HepG2 (cell line): ENCODE measurements at regions not wholly inside any gene's neighbourhood (a gene's known extent, or its start where the extent isn't known, plus 50 kb on each side); places are given as distances from the start of the nearest gene placed in this dataset.
A peak's percentile ranks its signal among the peaks of the same experiment; 100 is the strongest.

ENCODE experiments used
- ASH2L ChIP-seq: fragments of 300-600, 200-600 bp; sonication (generic); IDR thresholded peaks from 2 replicates; pipeline ENCODE4 v1.7.0; 2017; ENCODE audit warnings: low read depth, mild to moderate bottlenecking, moderate library complexity, mixed read lengths, low read length; ENCODE audit not compliant: insufficient read length
- CEBPG ChIP-seq: IDR thresholded peaks from 2 replicates; pipeline ENCODE4 v1.6.1; 2016
- HMG20B ChIP-seq: conservative IDR thresholded peaks from 2 replicates; pipeline ENCODE4 v1.6.1; 2016; ENCODE audit warnings: missing genetic modification reagents, missing compliant biosample characterization
- KLF16 ChIP-seq, 2 experiments: sonication (generic) in 1 of 2; formaldehyde crosslinking in 1 of 2; IDR thresholded peaks; 2 replicates each; pipeline versions ENCODE4 v1.6.1 to v1.8.0; 2016 to 2023; ENCODE audit warnings: missing genetic modification reagents in 2 of 2, missing compliant biosample characterization in 1 of 2
- MAFK ChIP-seq, 2 experiments: IDR thresholded peaks in 1 of 2; conservative IDR thresholded peaks in 1 of 2; 2 replicates each; pipeline ENCODE4 v1.6.1; 2011; ENCODE audit warnings: improper control_type of control experiment in 2 of 2, low read length in 2 of 2
- MED1 ChIP-seq: sonication (generic); formaldehyde crosslinking; IDR thresholded peaks from 2 replicates; pipeline ENCODE4 v1.4.0; 2020; ENCODE audit warnings: missing genetic modification reagents
- NR2C2 ChIP-seq: sonication (generic); formaldehyde crosslinking; IDR thresholded peaks from 2 replicates; pipeline ENCODE4 v1.4.0; 2020; ENCODE audit warnings: missing genetic modification reagents, mild to moderate bottlenecking, moderate library complexity, borderline replicate concordance
- RARA ChIP-seq: IDR thresholded peaks from 2 replicates; pipeline ENCODE4 v1.6.1; 2016; ENCODE audit warnings: missing genetic modification reagents, missing compliant biosample characterization
- REL ChIP-seq: sonication (generic); formaldehyde crosslinking; conservative IDR thresholded peaks from 2 replicates; pipeline ENCODE4 v1.8.0; 2022; ENCODE audit warnings: mild to moderate bottlenecking, missing genetic modification reagents, moderate library complexity
- SKI ChIP-seq: fragments of 450-650 bp; IDR thresholded peaks from one replicate; pipeline ENCODE4 v1.6.1; 2018; ENCODE audit warnings: mild to moderate bottlenecking; ENCODE audit not compliant: partially characterized antibody
- SOX13 ChIP-seq, 3 experiments: fragments of 450-650 bp in 1 of 3; sonication (generic) in 1 of 3; formaldehyde crosslinking in 1 of 3; IDR thresholded peaks in 2 of 3; conservative IDR thresholded peaks in 1 of 3; 2 replicates each; pipeline versions ENCODE4 v1.5.0 to v1.6.1; 2016 to 2020; ENCODE audit warnings: antibody characterized with exemption in 1 of 3, mild to moderate bottlenecking in 1 of 3, missing compliant biosample characterization in 1 of 3, missing genetic modification reagents in 1 of 3, moderate library complexity in 1 of 3
- TCF7 ChIP-seq: sonication (generic); IDR thresholded peaks from 2 replicates; pipeline ENCODE4 v1.6.1; 2016; ENCODE audit warnings: antibody characterized with exemption, low read depth
- TEAD3 ChIP-seq: optimal IDR thresholded peaks from 2 replicates; pipeline ENCODE3; 2016; ENCODE audit warnings: borderline replicate concordance
- ZMYM3 ChIP-seq: sonication (generic); formaldehyde crosslinking; IDR thresholded peaks from 2 replicates; pipeline ENCODE4 v1.5.1; 2020; ENCODE audit warnings: mild to moderate bottlenecking, missing genetic modification reagents
- ZNF550 ChIP-seq: sonication (generic); formaldehyde crosslinking; IDR thresholded peaks from 2 replicates; pipeline ENCODE4 v1.4.0; 2020; ENCODE audit warnings: mild to moderate bottlenecking, missing genetic modification reagents, borderline replicate concordance
- ZNF576 ChIP-seq: sonication (generic); formaldehyde crosslinking; IDR thresholded peaks from 2 replicates; pipeline ENCODE4 v1.4.0; 2020; ENCODE audit warnings: mild to moderate bottlenecking, missing genetic modification reagents
- ZNF781 ChIP-seq: sonication (generic); formaldehyde crosslinking; IDR thresholded peaks from 2 replicates; pipeline ENCODE4 v1.5.1; 2020; ENCODE audit warnings: borderline replicate concordance, mild to moderate bottlenecking, missing genetic modification reagents; ENCODE audit errors: not compliant biosample characterization
- TF ChIP-seq, protein P1 (sequence below): IDR thresholded peaks from 2 replicates; pipeline ENCODE4 v1.6.1; 2016; ENCODE audit warnings: low read depth, missing genetic modification reagents, missing compliant biosample characterization
- TF ChIP-seq, protein P2 (sequence below): sonication (generic); formaldehyde crosslinking; IDR thresholded peaks from 2 replicates; pipeline ENCODE4 v1.4.0; 2020; ENCODE audit warnings: missing genetic modification reagents

DNA sequence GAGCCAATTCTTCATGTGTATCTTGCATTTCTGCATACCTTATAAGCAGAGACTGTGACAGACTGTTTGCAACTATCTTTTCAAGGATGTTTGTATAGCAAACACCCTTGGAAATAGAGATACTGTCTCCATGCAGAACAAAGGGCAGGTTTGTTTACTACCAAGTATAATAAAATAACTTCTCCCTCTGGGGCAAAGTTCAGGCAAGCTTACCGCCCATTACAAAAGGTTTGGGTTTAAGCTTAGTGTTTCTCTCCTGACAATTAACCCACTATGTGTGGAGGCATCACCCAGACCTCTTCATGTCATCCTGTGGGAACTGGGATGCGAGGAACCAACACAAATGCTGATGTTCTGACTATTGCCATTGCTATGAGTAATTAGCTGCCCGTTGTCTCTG is 479.1 kb upstream of the ZMIZ1 start (continued):
- TF ChIP-seq, protein P1, sequence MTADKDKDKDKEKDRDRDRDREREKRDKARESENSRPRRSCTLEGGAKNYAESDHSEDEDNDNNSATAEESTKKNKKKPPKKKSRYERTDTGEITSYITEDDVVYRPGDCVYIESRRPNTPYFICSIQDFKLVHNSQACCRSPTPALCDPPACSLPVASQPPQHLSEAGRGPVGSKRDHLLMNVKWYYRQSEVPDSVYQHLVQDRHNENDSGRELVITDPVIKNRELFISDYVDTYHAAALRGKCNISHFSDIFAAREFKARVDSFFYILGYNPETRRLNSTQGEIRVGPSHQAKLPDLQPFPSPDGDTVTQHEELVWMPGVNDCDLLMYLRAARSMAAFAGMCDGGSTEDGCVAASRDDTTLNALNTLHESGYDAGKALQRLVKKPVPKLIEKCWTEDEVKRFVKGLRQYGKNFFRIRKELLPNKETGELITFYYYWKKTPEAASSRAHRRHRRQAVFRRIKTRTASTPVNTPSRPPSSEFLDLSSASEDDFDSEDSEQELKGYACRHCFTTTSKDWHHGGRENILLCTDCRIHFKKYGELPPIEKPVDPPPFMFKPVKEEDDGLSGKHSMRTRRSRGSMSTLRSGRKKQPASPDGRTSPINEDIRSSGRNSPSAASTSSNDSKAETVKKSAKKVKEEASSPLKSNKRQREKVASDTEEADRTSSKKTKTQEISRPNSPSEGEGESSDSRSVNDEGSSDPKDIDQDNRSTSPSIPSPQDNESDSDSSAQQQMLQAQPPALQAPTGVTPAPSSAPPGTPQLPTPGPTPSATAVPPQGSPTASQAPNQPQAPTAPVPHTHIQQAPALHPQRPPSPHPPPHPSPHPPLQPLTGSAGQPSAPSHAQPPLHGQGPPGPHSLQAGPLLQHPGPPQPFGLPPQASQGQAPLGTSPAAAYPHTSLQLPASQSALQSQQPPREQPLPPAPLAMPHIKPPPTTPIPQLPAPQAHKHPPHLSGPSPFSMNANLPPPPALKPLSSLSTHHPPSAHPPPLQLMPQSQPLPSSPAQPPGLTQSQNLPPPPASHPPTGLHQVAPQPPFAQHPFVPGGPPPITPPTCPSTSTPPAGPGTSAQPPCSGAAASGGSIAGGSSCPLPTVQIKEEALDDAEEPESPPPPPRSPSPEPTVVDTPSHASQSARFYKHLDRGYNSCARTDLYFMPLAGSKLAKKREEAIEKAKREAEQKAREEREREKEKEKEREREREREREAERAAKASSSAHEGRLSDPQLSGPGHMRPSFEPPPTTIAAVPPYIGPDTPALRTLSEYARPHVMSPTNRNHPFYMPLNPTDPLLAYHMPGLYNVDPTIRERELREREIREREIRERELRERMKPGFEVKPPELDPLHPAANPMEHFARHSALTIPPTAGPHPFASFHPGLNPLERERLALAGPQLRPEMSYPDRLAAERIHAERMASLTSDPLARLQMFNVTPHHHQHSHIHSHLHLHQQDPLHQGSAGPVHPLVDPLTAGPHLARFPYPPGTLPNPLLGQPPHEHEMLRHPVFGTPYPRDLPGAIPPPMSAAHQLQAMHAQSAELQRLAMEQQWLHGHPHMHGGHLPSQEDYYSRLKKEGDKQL = 0 out of 2 replicates have a peak, but pooled peaks have one; percentile 42
- TF ChIP-seq ZNF781 (CRISPR knock-in tag) (no peak), TCF7 (peak; percentile 53), ZMYM3 (CRISPR knock-in tag) (no peak), REL (no peak), MED1 (CRISPR knock-in tag) (peak; percentile 55), ZNF550 (CRISPR knock-in tag) (no peak), SKI (peak; percentile 22), ASH2L (peak; percentile 34), RARA (CRISPR knock-in tag) (peak; percentile 49), NR2C2 (CRISPR knock-in tag) (no peak), TEAD3 (CRISPR knock-in tag) (peak; percentile 50), MAFK (conservative IDR thresholded peaks at IDR 0.05 in 1 of 2, IDR thresholded peaks at IDR 0.05 in 1 of 2; ENCODE audit: low read length in 2 of 2) (no peak), CEBPG (CRISPR knock-in tag) (no peak), KLF16 (CRISPR knock-in tag; IDR thresholded peaks at IDR 0.05) (peak in 1 of 2 experiments; percentile 44; a peak in 1 of 4 replicates), SOX13 (IDR thresholded peaks at IDR 0.05) (peak; percentile 67), SOX13 (CRISPR knock-in tag; conservative IDR thresholded peaks at IDR 0.05 in 1 of 2, IDR thresholded peaks at IDR 0.05 in 1 of 2) (peak in 1 of 2 experiments; percentile 95; a peak in 2 of 4 replicates), ZNF576 (no peak), HMG20B (0 out of 2 replicates have a peak, but pooled peaks have one; percentile 42)
- TF ChIP-seq, protein P2, sequence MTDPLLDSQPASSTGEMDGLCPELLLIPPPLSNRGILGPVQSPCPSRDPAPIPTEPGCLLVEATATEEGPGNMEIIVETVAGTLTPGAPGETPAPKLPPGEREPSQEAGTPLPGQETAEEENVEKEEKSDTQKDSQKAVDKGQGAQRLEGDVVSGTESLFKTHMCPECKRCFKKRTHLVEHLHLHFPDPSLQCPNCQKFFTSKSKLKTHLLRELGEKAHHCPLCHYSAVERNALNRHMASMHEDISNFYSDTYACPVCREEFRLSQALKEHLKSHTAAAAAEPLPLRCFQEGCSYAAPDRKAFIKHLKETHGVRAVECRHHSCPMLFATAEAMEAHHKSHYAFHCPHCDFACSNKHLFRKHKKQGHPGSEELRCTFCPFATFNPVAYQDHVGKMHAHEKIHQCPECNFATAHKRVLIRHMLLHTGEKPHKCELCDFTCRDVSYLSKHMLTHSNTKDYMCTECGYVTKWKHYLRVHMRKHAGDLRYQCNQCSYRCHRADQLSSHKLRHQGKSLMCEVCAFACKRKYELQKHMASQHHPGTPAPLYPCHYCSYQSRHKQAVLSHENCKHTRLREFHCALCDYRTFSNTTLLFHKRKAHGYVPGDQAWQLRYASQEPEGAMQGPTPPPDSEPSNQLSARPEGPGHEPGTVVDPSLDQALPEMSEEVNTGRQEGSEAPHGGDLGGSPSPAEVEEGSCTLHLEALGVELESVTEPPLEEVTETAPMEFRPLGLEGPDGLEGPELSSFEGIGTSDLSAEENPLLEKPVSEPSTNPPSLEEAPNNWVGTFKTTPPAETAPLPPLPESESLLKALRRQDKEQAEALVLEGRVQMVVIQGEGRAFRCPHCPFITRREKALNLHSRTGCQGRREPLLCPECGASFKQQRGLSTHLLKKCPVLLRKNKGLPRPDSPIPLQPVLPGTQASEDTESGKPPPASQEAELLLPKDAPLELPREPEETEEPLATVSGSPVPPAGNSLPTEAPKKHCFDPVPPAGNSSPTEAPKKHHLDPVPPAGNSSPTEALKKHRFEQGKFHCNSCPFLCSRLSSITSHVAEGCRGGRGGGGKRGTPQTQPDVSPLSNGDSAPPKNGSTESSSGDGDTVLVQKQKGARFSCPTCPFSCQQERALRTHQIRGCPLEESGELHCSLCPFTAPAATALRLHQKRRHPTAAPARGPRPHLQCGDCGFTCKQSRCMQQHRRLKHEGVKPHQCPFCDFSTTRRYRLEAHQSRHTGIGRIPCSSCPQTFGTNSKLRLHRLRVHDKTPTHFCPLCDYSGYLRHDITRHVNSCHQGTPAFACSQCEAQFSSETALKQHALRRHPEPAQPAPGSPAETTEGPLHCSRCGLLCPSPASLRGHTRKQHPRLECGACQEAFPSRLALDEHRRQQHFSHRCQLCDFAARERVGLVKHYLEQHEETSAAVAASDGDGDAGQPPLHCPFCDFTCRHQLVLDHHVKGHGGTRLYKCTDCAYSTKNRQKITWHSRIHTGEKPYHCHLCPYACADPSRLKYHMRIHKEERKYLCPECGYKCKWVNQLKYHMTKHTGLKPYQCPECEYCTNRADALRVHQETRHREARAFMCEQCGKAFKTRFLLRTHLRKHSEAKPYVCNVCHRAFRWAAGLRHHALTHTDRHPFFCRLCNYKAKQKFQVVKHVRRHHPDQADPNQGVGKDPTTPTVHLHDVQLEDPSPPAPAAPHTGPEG (CRISPR knock-in tag) = no peak
